ENCODE measurements at regions not wholly inside any gene's neighbourhood (a gene's known extent, or its start where the extent isn't known, plus 50 kb on each side); places are given as distances from the start of the nearest gene placed in this dataset.

GRCh38 chr13:72590091-72590740, 137.2 kb downstream of the MZT1 start:
- Histone ChIP-seq H2BK12ac (ENCODE audit: low read length) (no peak overlapping the region), H3K4me3 (ENCODE audit: low read depth, low read length) (no peak overlapping the region), H4K91ac (ENCODE audit: low read depth, low read length) (no peak overlapping the region), H4K12ac (ENCODE audit: low read depth, low read length) (no peak overlapping the region), H2BK120ac (ENCODE audit: insufficient read depth, low read length, poor library complexity) (no peak overlapping the region), H3K79me2 (ENCODE audit: control insufficient read depth, insufficient read depth, low read length, poor library complexity) (no peaks in the 10 kb centered on the region), H3K9me3 (ENCODE audit: insufficient read depth, low read depth, low read length) (no peaks in the 10 kb centered on the region), H3K27ac (ENCODE audit: low read depth, low read length) (no peak overlapping the region), H3K4me2 (ENCODE audit: low read length) (no peak overlapping the region), H3K36me3 (ENCODE audit: control insufficient read depth in 1 of 2, insufficient read depth in 2 of 2, low read length in 2 of 2) (no peaks in the 10 kb centered on the region), H3K27me3 (ENCODE audit: insufficient read depth, low read length) (no peaks in the 10 kb centered on the region), H2BK5ac (ENCODE audit: low read depth, low read length, poor library complexity) (no peak overlapping the region), H3K9ac (ENCODE audit: low read length) (no peak overlapping the region), H3K79me1 (ENCODE audit: low read length) (no peaks in the 10 kb centered on the region), H3K18ac (ENCODE audit: low read length) (no peak overlapping the region), H3K4ac (ENCODE audit: low read depth, low read length) (no peak overlapping the region), H2AFZ (ENCODE audit: insufficient read depth, low read length, poor library complexity) (no peak overlapping the region), H4K8ac (ENCODE audit: low read depth, low read length) (no peak overlapping the region), H3K14ac (ENCODE audit: low read length) (no peak overlapping the region), H3K23ac (ENCODE audit: low read length) (no peak overlapping the region), H3K4me1 (ENCODE audit: control insufficient read depth in 1 of 2, insufficient read depth in 2 of 2, low read length in 2 of 2) (no peaks in the 10 kb centered on the region), H2AK5ac (ENCODE audit: low read length) (no peak overlapping the region)
- DNase-seq, result no peak
- WGBS (ENCODE audit: extremely low coverage, insufficient coverage, insufficient read length), result no CpG with 5 or more reads among the region's 1 CpG

- H3K36me3 ChIP-seq (ENCODE audit: control insufficient read depth in 1 of 2, insufficient read depth in 2 of 2, low read length in 2 of 2), result no peaks in the 10 kb centered on the region
- H3K4ac ChIP-seq (ENCODE audit: low read depth, low read length), result no peak overlapping the region
- H2BK120ac ChIP-seq (ENCODE audit: insufficient read depth, low read length, poor library complexity), result no peak overlapping the region
- H4K12ac ChIP-seq (ENCODE audit: low read depth, low read length), result no peak overlapping the region
- H3K4me2 ChIP-seq (ENCODE audit: low read length), result no peak overlapping the region
- H3K4me3 ChIP-seq (ENCODE audit: low read depth, low read length), result no peak overlapping the region
- H2AK5ac ChIP-seq (ENCODE audit: low read length), result no peak overlapping the region
- H4K91ac ChIP-seq (ENCODE audit: low read depth, low read length), result no peak overlapping the region
- H3K14ac ChIP-seq (ENCODE audit: low read length), result no peak overlapping the region
- H3K27ac ChIP-seq (ENCODE audit: low read depth, low read length), result no peak overlapping the region
- no peaks in the 10 kb centered on the region for H3K79me1 ChIP-seq (ENCODE audit: low read length)
- H2BK12ac ChIP-seq (ENCODE audit: low read length), result no peak overlapping the region
- H3K9me3 ChIP-seq (ENCODE audit: insufficient read depth, low read depth, low read length), result no peaks in the 10 kb centered on the region
- DNase-seq, result no peak
- no peak overlapping the region for H2AFZ ChIP-seq (ENCODE audit: insufficient read depth, low read length, poor library complexity)
- no peaks in the 10 kb centered on the region for H3K79me2 ChIP-seq (ENCODE audit: control insufficient read depth, insufficient read depth, low read length, poor library complexity)
- WGBS (ENCODE audit: extremely low coverage, insufficient coverage, insufficient read length), result no CpG with 5 or more reads among the region's 3 CpGs
- no peak overlapping the region for H3K18ac ChIP-seq (ENCODE audit: low read length)
- no peak overlapping the region for H4K8ac ChIP-seq (ENCODE audit: low read depth, low read length)
- no peaks in the 10 kb centered on the region for H3K4me1 ChIP-seq (ENCODE audit: control insufficient read depth in 1 of 2, insufficient read depth in 2 of 2, low read length in 2 of 2)
- H3K27me3 ChIP-seq (ENCODE audit: insufficient read depth, low read length), result no peaks in the 10 kb centered on the region
- no peak overlapping the region for H2BK5ac ChIP-seq (ENCODE audit: low read depth, low read length, poor library complexity)
- no peak overlapping the region for H3K9ac ChIP-seq (ENCODE audit: low read length)
- H3K23ac ChIP-seq (ENCODE audit: low read length), result no peak overlapping the region
Measured at GRCh38 chr13:72586518-72586917, 140.9 kb downstream of the MZT1 start.

GRCh38 chr13:72585254-72585653, 142.2 kb downstream of the MZT1 start:
- H3K79me2 ChIP-seq (ENCODE audit: control insufficient read depth, insufficient read depth, low read length, poor library complexity), result no peaks in the 10 kb centered on the region
- no peak overlapping the region for H3K4me2 ChIP-seq (ENCODE audit: low read length)
- H2BK120ac ChIP-seq (ENCODE audit: insufficient read depth, low read length, poor library complexity), result no peak overlapping the region
- H3K4ac ChIP-seq (ENCODE audit: low read depth, low read length), result no peak overlapping the region
- no peak overlapping the region for H4K91ac ChIP-seq (ENCODE audit: low read depth, low read length)
- H2AK5ac ChIP-seq (ENCODE audit: low read length), result no peak overlapping the region
- WGBS (ENCODE audit: extremely low coverage, insufficient coverage, insufficient read length), result no CpG with 5 or more reads among the region's 2 CpGs
- no peak overlapping the region for H3K18ac ChIP-seq (ENCODE audit: low read length)
- no peaks in the 10 kb centered on the region for H3K4me1 ChIP-seq (ENCODE audit: control insufficient read depth in 1 of 2, insufficient read depth in 2 of 2, low read length in 2 of 2)
- H3K36me3 ChIP-seq (ENCODE audit: control insufficient read depth in 1 of 2, insufficient read depth in 2 of 2, low read length in 2 of 2), result no peaks in the 10 kb centered on the region
- H4K12ac ChIP-seq (ENCODE audit: low read depth, low read length), result no peak overlapping the region
- H2AFZ ChIP-seq (ENCODE audit: insufficient read depth, low read length, poor library complexity), result no peak overlapping the region
- no peak overlapping the region for H3K23ac ChIP-seq (ENCODE audit: low read length)
- no peak overlapping the region for H4K8ac ChIP-seq (ENCODE audit: low read depth, low read length)
- H3K4me3 ChIP-seq (ENCODE audit: low read depth, low read length), result no peak overlapping the region
- H2BK5ac ChIP-seq (ENCODE audit: low read depth, low read length, poor library complexity), result no peak overlapping the region
- no peaks in the 10 kb centered on the region for H3K79me1 ChIP-seq (ENCODE audit: low read length)
- no peak overlapping the region for H3K27ac ChIP-seq (ENCODE audit: low read depth, low read length)
- no peak overlapping the region for H3K14ac ChIP-seq (ENCODE audit: low read length)
- H3K27me3 ChIP-seq (ENCODE audit: insufficient read depth, low read length), result no peaks in the 10 kb centered on the region
- H3K9me3 ChIP-seq (ENCODE audit: insufficient read depth, low read depth, low read length), result no peaks in the 10 kb centered on the region
- no peak overlapping the region for H2BK12ac ChIP-seq (ENCODE audit: low read length)
- DNase-seq, result no peak
- H3K9ac ChIP-seq (ENCODE audit: low read length), result no peak overlapping the region

- no peak overlapping the region for H3K23ac ChIP-seq (ENCODE audit: low read length)
- no CpG with 5 or more reads among the region's 2 CpGs for WGBS (ENCODE audit: extremely low coverage, insufficient coverage, insufficient read length)
- H3K36me3 ChIP-seq (ENCODE audit: control insufficient read depth in 1 of 2, insufficient read depth in 2 of 2, low read length in 2 of 2), result no peaks in the 10 kb centered on the region
- H4K8ac ChIP-seq (ENCODE audit: low read depth, low read length), result no peak overlapping the region
- no peak overlapping the region for H2BK12ac ChIP-seq (ENCODE audit: low read length)
- H2AK5ac ChIP-seq (ENCODE audit: low read length), result no peak overlapping the region
- H2BK120ac ChIP-seq (ENCODE audit: insufficient read depth, low read length, poor library complexity), result no peak overlapping the region
- no peaks in the 10 kb centered on the region for H3K27me3 ChIP-seq (ENCODE audit: insufficient read depth, low read length)
- no peak overlapping the region for H3K14ac ChIP-seq (ENCODE audit: low read length)
- no peak overlapping the region for H2BK5ac ChIP-seq (ENCODE audit: low read depth, low read length, poor library complexity)
- no peak overlapping the region for H3K4me2 ChIP-seq (ENCODE audit: low read length)
- H3K9me3 ChIP-seq (ENCODE audit: insufficient read depth, low read depth, low read length), result no peaks in the 10 kb centered on the region
- no peaks in the 10 kb centered on the region for H3K4me1 ChIP-seq (ENCODE audit: control insufficient read depth in 1 of 2, insufficient read depth in 2 of 2, low read length in 2 of 2)
- no peak overlapping the region for H3K4ac ChIP-seq (ENCODE audit: low read depth, low read length)
- H3K79me1 ChIP-seq (ENCODE audit: low read length), result no peaks in the 10 kb centered on the region
- no peak overlapping the region for H3K4me3 ChIP-seq (ENCODE audit: low read depth, low read length)
- no peak overlapping the region for H3K9ac ChIP-seq (ENCODE audit: low read length)
- no peak overlapping the region for H3K18ac ChIP-seq (ENCODE audit: low read length)
- no peaks in the 10 kb centered on the region for H3K79me2 ChIP-seq (ENCODE audit: control insufficient read depth, insufficient read depth, low read length, poor library complexity)
- H2AFZ ChIP-seq (ENCODE audit: insufficient read depth, low read length, poor library complexity), result no peak overlapping the region
- H4K12ac ChIP-seq (ENCODE audit: low read depth, low read length), result no peak overlapping the region
- H3K27ac ChIP-seq (ENCODE audit: low read depth, low read length), result no peak overlapping the region
- no peak for DNase-seq
- H4K91ac ChIP-seq (ENCODE audit: low read depth, low read length), result no peak overlapping the region
Measured at GRCh38 chr13:72571191-72571590, 156.2 kb downstream of the MZT1 start.
